NCI-H1092 treated with DMSO at 0.1 percent for 48 hours (cell line): ENCODE measurements at regions not wholly inside any gene's neighbourhood (a gene's known extent, or its start where the extent isn't known, plus 50 kb on each side); places are given as distances from the start of the nearest gene placed in this dataset.

Source experiments
- DNase-seq: peaks from one replicate; lab custom pipeline; 2025; lab: John Stamatoyannopoulos, UW

GRCh38 chr10:121101561-121101960 lies 250.4 kb downstream of the WDR11 start:
- no peak for DNase-seq

DNA sequence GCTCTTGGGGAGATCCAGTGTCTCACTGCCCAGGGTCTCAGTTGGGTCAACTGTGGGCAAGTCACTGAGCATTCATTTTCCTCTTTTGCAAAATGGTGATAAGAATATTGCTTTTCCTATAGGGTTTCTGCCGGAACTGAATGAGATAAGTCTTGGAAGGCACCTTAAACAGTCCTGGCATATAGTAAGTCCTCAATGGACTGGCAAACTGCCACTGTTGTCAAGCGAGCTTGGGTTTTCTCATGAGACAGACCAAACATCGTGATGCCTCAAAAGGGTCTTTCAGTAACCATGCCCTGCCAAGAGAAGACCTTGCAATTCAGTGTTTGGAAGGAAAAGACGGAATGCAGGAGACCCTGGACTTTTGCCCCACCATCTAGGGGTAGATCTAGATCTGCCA lies 251.5 kb downstream of the WDR11 start:
- DNase-seq: no peak

DNA sequence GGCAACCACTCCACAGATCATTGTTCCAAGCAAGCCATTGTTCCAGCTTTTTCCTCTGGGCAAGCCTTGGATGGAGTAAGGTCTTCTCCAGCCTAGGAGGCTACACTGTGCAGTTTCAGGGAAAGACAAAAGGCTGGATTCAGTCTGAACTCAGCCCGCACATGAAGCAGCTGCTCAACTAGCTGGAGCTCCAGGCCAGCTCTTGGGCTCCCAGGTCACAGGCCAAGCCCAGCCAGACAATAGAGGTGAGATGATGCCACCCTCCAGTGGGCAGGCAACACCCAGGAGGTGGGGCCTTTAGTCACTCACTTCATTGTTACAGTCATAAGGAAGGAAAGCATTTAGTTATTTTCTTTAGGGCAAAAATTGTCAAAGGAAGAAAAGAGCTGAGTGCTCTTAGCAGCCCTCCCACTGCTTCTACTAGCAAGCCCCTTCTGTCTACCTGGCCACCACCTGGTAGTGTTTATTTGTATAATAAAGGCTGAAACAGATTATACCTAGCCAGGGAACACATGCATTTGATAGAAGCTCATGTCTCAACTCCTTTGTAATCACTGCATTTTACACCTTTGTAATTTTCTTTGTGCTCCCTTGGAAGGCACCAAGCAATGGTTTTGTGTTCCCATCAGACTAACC lies 253.4 kb downstream of the WDR11 start:
- no peak for DNase-seq

DNA sequence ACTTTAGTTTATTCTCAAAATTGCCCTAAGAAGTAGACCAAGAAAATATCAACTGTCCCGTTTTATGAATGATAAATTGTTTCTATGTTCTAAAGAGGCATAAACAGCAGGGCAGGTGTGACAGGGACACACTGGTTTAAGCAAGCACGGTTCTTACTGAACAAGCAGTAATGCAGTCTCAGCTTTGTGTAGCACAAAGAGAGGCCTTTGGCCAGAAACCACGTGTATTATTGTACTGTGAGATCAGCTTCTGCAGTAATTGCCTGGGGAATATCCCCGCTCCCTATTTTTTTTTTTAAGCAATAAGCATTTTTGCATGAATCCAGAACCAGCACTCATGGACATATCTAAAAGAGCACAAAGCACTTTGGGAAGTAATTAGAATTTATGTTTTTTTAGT lies 255.4 kb downstream of the WDR11 start:
- DNase-seq: no peak

DNA sequence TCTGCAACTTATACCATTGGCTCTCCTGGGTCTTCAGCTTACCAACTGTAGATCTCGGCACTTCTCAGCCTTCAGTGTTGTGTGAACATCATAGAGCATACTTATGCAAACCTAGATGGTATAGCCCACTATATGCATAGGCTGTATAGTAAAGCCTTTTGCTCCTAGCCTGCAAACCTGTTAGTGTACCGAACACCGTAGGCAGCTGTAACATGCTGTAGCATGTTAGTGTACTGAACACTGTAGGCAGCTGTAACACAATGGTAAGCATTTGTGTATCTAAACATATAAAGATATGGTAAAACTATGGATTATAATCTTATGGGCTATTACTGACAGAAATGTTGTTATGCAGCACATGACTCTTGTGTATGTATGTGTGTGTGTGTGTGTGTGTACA lies 256.9 kb downstream of the WDR11 start:
- DNase-seq: no peak

DNA sequence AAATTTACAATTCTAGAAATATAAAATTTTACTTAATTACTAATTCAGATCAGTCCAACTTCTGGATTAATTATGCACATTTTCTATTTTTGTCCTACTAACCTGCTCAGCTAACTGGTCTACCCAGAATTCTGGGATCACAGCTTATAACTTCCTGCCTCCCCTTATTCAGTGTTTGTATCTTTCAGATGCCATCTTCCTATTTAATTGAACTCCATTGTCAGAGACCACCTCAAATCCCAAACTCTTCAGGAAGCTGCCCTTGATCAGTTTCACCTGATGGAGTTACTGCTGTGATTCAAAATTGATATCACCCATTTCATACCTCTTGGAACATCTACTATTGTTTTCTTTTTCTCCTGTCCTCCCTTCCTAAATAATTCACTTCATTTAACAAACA lies 259.2 kb downstream of the WDR11 start:
- no peak for DNase-seq

DNA sequence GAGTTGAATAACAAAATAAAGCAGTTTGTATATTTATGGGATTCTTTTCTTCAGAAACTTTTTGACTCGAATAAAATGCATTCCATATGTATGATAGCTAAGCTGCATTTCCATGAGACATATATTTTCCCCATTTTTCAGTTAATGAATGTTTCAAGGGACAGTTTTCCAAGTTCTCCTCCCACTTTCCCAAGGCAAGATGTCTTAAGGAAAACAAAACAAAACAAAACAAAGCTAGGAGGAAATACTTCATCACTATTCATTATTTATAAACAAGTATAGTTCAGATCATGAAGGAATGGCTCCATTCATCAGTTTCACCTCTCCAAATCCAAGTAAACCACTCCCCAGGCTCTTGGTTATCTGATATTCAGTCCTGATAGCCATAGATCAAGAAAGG lies 261.0 kb downstream of the WDR11 start:
- DNase-seq: no peak

DNA sequence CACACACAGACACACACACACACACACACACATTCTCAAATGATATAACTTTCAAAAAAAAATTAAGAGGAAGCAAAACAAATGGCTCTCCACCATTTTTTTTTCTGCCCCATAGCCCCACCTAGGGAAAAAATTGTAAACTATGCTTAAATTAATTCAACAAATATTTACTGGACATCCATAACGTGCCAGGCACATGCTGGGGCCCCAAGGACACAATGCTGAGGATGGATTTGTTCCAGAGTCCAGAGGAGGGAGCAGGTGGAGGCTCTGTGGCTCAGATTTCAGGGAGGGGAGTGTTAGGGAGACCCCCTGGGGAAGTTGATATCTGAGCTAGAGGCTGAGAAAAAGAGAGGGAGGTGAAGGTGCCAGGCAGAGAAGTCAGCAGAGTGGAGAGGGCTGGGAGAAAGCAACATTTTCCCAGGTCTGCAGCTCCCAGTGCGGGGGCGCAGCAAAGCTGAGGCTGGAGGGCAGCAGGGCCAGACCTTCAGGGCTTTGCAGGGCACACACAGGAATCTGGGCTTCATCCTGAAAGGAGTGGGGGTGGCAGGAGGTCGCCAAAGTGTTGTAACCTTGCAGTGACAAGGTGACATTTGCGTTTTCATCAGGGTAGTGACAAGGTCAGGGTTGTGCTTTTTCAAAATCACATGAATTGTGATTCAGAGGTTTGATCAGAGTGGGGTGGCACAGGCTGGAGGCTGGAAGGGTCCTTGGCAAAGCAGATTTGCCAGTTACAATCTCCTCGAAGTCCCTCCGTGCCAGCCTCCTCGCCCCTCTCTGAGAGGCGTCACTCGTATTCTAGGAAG lies 261.6 kb downstream of the WDR11 start:
- peak; percentile 38 for DNase-seq

DNA sequence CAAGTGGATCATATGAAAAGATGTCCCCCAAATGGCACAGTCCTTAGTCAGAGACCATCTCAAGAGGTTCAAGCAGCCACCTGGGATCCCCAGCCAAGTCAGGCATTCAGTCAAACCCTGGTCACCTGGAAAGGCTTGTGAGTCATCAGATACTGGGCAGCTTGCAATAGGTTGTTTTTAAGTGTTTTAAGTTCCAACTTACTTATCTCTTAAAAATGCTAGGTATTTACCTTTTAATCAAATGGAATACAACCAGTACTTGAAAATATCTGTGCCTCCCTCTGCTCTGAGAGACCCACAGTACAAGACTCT lies 262.2 kb downstream of the WDR11 start:
- no peak for DNase-seq

DNA sequence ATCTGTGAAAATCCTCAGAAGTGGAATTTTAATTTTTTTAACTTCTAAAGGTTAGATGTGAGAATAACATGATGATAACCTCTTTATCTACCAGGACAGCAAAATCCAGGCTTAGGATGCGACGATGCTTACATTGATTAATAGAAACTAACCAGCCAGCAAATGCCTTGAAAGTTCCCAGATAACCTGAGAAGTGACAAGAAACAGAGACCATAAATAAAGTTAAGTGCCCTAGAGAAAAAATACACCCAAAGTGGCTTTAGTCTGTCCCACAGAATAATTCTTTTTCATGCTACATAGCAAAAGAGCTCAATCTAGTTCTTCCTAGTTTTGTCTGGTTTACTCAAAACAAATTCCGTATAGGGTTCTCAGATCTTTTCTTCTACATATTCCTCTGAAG lies 262.7 kb downstream of the WDR11 start:
- no peak for DNase-seq

- DNase-seq: no peak
Observed at GRCh38 chr10:121115154-121115553, 264.0 kb downstream of the WDR11 start.

GRCh38 chr10:121121462-121121861 lies 270.3 kb downstream of the WDR11 start:
- no peak for DNase-seq

DNA sequence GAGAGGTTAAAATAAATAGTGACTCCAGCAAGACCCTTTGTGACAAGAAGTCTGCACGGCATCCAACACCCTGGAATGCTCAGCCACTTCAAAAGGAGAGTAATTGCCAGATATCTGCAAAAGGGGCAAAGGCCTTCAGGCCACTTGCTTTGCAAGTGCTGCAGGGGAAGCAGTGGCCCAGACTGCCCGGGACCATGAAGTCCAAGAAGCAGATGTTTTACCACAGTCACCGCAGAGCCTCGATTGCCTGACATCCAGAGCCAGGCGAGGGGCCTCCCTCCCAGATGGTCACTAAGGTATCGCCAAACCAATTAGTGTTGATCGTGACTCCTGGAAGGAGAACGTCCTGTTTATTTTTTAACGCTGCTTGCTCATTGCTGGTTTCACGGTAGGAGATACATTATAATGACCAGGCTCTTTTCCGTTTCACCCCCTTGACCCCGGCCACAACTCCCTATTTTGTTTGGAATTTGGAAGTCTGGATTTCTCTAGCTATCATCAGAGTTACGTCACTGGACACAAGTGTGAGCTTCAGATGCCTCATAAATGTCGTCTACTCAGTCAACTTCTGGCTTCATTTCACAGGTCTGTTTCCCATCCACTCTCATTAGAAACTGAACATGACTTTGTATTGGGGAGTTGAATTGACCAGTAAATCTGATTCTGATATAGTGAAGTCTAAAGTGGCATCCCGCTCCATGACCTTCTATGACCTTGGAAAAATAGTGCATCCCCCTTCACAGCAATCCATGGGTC lies 276.2 kb downstream of the WDR11 start:
- DNase-seq: no peak

DNA sequence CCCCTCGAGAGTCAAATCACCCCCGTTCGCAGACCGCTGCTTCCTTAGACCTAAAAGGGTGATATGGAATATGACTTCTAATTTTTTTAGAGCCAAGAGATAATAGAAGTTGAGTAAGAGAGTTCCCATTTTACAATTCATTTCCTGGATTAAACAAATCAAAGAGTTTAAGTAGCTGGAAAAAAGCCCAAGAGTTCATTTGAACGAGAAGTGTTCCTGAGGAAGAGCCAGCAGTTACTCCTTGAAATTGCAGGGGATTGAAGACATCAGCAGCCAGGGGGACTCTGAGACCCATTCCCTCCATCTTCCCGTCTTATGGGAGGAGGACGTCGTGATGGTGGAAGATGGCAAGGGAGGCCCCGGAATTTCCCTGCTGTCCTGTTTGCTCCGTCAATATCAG lies 277.0 kb downstream of the WDR11 start:
- DNase-seq: no peak

- DNase-seq: no peak
Observed at GRCh38 chr10:121129266-121129665, 278.1 kb downstream of the WDR11 start.

DNA sequence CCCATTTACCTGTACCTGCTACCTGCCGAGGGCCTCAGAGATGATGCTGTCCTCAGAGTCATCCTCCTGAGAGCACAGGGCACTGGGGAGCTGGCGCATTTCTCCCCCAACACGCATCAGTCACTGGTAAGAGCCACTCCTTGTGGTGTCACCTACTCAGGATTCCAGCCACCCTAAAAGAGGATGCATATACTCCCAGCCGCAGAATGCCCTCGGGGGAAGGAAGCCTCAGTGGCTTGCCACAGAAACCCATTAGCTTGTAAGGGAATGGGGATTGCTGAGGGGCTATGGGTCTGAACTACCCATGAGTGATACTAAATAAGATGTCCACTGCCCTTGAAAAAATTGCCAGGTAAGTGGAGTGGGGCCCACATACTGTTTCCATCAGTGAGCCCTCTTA lies 279.2 kb downstream of the WDR11 start:
- no peak for DNase-seq

GRCh38 chr10:121131014-121131413 lies 279.9 kb downstream of the WDR11 start:
- no peak for DNase-seq

DNA sequence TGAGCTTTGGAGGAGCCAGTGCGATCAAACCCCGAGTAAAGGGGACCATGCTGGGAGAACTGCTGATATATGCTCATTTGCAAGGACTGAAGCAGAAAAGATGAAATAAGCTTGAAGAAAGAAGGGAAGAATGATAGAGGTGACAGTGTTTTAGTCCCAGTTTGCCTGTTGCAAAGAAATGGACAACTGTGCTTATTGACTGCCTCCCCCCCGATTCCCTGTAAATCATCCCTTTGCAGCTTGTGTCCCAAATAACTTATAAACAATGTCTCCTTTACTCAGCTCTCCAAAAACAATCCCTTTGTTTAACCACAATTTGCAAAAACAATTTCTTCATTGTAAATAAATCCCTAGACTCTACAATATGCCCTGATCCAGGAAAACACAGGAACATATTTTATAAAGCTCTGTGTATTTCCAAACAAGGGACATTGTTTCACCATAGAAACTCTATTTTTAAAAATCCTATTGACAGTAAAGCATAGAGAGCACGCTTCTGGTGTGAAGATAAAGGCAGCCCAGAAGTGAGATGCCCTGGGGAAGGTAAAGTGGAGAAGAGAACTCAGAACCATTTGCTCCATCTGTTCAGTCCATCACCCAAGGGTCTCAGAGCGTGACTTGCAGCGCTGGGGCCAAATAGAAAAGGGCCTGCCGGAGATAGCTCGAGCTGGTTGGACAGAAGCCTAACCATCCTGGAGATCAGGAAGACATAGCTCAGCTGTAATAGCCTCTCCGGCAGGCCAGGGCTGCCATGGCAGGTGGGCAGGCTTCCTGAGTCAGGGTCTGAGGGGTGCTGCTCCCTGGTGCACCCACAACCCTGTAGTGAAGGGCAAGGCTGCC lies 280.5 kb downstream of the WDR11 start:
- no peak for DNase-seq

GRCh38 chr10:121132273-121132672 lies 281.1 kb downstream of the WDR11 start:
- DNase-seq: no peak

GRCh38 chr10:121133901-121134300 lies 282.7 kb downstream of the WDR11 start:
- DNase-seq: no peak

DNA sequence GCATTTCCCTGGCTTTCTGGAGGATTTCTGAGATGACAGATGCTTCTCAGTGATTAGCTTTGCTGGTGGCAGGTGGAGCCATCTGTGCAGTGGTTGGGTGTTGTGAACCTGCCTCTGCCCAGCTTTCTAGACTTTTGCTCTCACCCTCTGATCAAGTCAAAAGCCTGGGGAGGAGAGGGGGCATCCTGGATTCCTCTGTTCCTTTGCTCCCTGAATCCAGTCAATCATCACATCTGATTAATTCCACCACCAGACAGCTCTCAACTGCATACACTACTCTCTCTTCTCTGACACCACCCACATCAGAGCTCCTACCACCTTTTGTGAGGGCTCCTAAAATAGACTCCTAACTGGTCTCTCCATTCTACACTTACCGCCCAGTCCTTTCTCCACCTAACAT lies 283.5 kb downstream of the WDR11 start:
- no peak for DNase-seq

- DNase-seq: no peak
Observed at GRCh38 chr10:121135512-121135911, 284.4 kb downstream of the WDR11 start.
